ENCODE measurements at regions not wholly inside any gene's neighbourhood (a gene's known extent, or its start where the extent isn't known, plus 50 kb on each side); places are given as distances from the start of the nearest gene placed in this dataset.

DNA sequence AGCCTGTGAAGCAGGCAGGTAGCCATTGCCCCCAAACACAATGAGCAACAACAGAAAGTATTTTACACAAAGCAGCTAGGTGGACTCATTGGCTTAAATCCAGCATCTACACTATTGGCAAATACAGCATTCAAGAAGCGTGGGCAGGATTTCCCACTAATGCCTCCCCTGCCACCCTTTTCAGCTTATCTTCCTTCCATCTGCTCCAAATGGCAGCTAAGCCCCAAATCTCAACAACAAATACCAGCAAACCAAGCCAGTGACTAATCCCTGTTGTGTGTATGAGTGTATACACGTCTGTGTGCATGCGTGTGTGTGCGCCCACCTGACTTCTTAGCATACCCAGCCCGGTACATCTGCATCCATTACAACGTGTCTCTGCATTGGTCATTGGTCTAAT is 151.2 kb upstream of the WWC1 start:
- TF ChIP-seq, protein P1, sequence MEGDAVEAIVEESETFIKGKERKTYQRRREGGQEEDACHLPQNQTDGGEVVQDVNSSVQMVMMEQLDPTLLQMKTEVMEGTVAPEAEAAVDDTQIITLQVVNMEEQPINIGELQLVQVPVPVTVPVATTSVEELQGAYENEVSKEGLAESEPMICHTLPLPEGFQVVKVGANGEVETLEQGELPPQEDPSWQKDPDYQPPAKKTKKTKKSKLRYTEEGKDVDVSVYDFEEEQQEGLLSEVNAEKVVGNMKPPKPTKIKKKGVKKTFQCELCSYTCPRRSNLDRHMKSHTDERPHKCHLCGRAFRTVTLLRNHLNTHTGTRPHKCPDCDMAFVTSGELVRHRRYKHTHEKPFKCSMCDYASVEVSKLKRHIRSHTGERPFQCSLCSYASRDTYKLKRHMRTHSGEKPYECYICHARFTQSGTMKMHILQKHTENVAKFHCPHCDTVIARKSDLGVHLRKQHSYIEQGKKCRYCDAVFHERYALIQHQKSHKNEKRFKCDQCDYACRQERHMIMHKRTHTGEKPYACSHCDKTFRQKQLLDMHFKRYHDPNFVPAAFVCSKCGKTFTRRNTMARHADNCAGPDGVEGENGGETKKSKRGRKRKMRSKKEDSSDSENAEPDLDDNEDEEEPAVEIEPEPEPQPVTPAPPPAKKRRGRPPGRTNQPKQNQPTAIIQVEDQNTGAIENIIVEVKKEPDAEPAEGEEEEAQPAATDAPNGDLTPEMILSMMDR (IDR thresholded peaks at IDR 0.05 in 4 of 5, conservative IDR thresholded peaks at IDR 0.05 in 1 of 5) = no peak
- no peak for TF ChIP-seq POLR2A (IDR thresholded peaks at IDR 0.05)

Measured in gastrocnemius medialis (tissue), 4 donors.